ENCODE measurements at regions not wholly inside any gene's neighbourhood (a gene's known extent, or its start where the extent isn't known, plus 50 kb on each side); places are given as distances from the start of the nearest gene placed in this dataset.

- H3K9ac ChIP-seq (ENCODE audit: low read depth, low read length) = no peak overlapping the region
- no peaks in the 10 kb centered on the region for H3K36me3 ChIP-seq (ENCODE audit: control insufficient read depth, insufficient read depth, low read length)
Observed at GRCh38 chr4:11183356-11183740, 245.3 kb downstream of the HS3ST1 start.

GRCh38 chr4:11182586-11183355, 245.9 kb downstream of the HS3ST1 start:
- H3K4me1 ChIP-seq (ENCODE audit: control insufficient read depth, insufficient read depth, low read length) = no peaks in the 10 kb centered on the region
- H3K9me3 ChIP-seq (ENCODE audit: control insufficient read depth, insufficient read depth, low read length) = no peaks in the 10 kb centered on the region
- H3K36me3 ChIP-seq (ENCODE audit: control insufficient read depth, insufficient read depth, low read length) = no peaks in the 10 kb centered on the region

More at GRCh38 chr4:11183356-11183740, 245.3 kb downstream of the HS3ST1 start:
- no peak overlapping the region for H3K27ac ChIP-seq (ENCODE audit: low read depth, low read length)
- H3K4me1 ChIP-seq (ENCODE audit: control insufficient read depth, insufficient read depth, low read length) = no peaks in the 10 kb centered on the region
- H3K27me3 ChIP-seq (ENCODE audit: control insufficient read depth, insufficient read depth, low read length) = no peaks in the 10 kb centered on the region
- H3K4me3 ChIP-seq (ENCODE audit: low read depth, low read length) = no peak overlapping the region
- H3K9me3 ChIP-seq (ENCODE audit: control insufficient read depth, insufficient read depth, low read length) = no peaks in the 10 kb centered on the region

GRCh38 chr4:11182031-11182430, 246.7 kb downstream of the HS3ST1 start:
- no peaks in the 10 kb centered on the region for H3K4me1 ChIP-seq (ENCODE audit: control insufficient read depth, insufficient read depth, low read length)
- H3K36me3 ChIP-seq (ENCODE audit: control insufficient read depth, insufficient read depth, low read length) = no peaks in the 10 kb centered on the region
- H3K27me3 ChIP-seq (ENCODE audit: control insufficient read depth, insufficient read depth, low read length) = no peaks in the 10 kb centered on the region
- H3K4me3 ChIP-seq (ENCODE audit: low read depth, low read length) = no peak overlapping the region
- H3K27ac ChIP-seq (ENCODE audit: low read depth, low read length) = no peak overlapping the region
- H3K9me3 ChIP-seq (ENCODE audit: control insufficient read depth, insufficient read depth, low read length) = no peaks in the 10 kb centered on the region
- no peak overlapping the region for H3K9ac ChIP-seq (ENCODE audit: low read depth, low read length)

More at GRCh38 chr4:11182586-11183355, 245.9 kb downstream of the HS3ST1 start:
- H3K4me3 ChIP-seq (ENCODE audit: low read depth, low read length) = no peak overlapping the region
- H3K27me3 ChIP-seq (ENCODE audit: control insufficient read depth, insufficient read depth, low read length) = no peaks in the 10 kb centered on the region
- no peak overlapping the region for H3K27ac ChIP-seq (ENCODE audit: low read depth, low read length)
- H3K9ac ChIP-seq (ENCODE audit: low read depth, low read length) = no peak overlapping the region

GRCh38 chr4:11179796-11180195, 248.9 kb downstream of the HS3ST1 start:
- Histone ChIP-seq H3K27ac (ENCODE audit: low read depth, low read length) (no peak overlapping the region), H3K9ac (ENCODE audit: low read depth, low read length) (no peak overlapping the region), H3K9me3 (ENCODE audit: control insufficient read depth, insufficient read depth, low read length) (no peaks in the 10 kb centered on the region), H3K27me3 (ENCODE audit: control insufficient read depth, insufficient read depth, low read length) (no peaks in the 10 kb centered on the region), H3K36me3 (ENCODE audit: control insufficient read depth, insufficient read depth, low read length) (no peaks in the 10 kb centered on the region), H3K4me1 (ENCODE audit: control insufficient read depth, insufficient read depth, low read length) (no peaks in the 10 kb centered on the region), H3K4me3 (ENCODE audit: low read depth, low read length) (no peak overlapping the region)

- Histone ChIP-seq H3K4me1 (ENCODE audit: control insufficient read depth, insufficient read depth, low read length) (no peaks in the 10 kb centered on the region), H3K27me3 (ENCODE audit: control insufficient read depth, insufficient read depth, low read length) (no peaks in the 10 kb centered on the region), H3K4me3 (ENCODE audit: low read depth, low read length) (no peak overlapping the region), H3K36me3 (ENCODE audit: control insufficient read depth, insufficient read depth, low read length) (no peaks in the 10 kb centered on the region), H3K9me3 (ENCODE audit: control insufficient read depth, insufficient read depth, low read length) (no peaks in the 10 kb centered on the region), H3K27ac (ENCODE audit: low read depth, low read length) (no peak overlapping the region), H3K9ac (ENCODE audit: low read depth, low read length) (no peak overlapping the region)
Observed at GRCh38 chr4:11178433-11178832, 250.3 kb downstream of the HS3ST1 start.

GRCh38 chr4:11175374-11175773, 253.3 kb downstream of the HS3ST1 start:
- no peak overlapping the region for H3K4me3 ChIP-seq (ENCODE audit: low read depth, low read length)
- H3K27ac ChIP-seq (ENCODE audit: low read depth, low read length) = no peak overlapping the region
- H3K9me3 ChIP-seq (ENCODE audit: control insufficient read depth, insufficient read depth, low read length) = no peaks in the 10 kb centered on the region
- H3K9ac ChIP-seq (ENCODE audit: low read depth, low read length) = no peak overlapping the region
- no peaks in the 10 kb centered on the region for H3K4me1 ChIP-seq (ENCODE audit: control insufficient read depth, insufficient read depth, low read length)
- H3K36me3 ChIP-seq (ENCODE audit: control insufficient read depth, insufficient read depth, low read length) = no peaks in the 10 kb centered on the region
- H3K27me3 ChIP-seq (ENCODE audit: control insufficient read depth, insufficient read depth, low read length) = no peaks in the 10 kb centered on the region

GRCh38 chr4:11166606-11167005, 262.1 kb downstream of the HS3ST1 start:
- no peaks in the 10 kb centered on the region for H3K36me3 ChIP-seq (ENCODE audit: control insufficient read depth, insufficient read depth, low read length)
- no peaks in the 10 kb centered on the region for H3K9me3 ChIP-seq (ENCODE audit: control insufficient read depth, insufficient read depth, low read length)
- H3K27ac ChIP-seq (ENCODE audit: low read depth, low read length) = no peak overlapping the region
- no peak overlapping the region for H3K9ac ChIP-seq (ENCODE audit: low read depth, low read length)
- no peaks in the 10 kb centered on the region for H3K27me3 ChIP-seq (ENCODE audit: control insufficient read depth, insufficient read depth, low read length)
- no peak overlapping the region for H3K4me3 ChIP-seq (ENCODE audit: low read depth, low read length)
- H3K4me1 ChIP-seq (ENCODE audit: control insufficient read depth, insufficient read depth, low read length) = no peaks in the 10 kb centered on the region

GRCh38 chr4:11166034-11166433, 262.7 kb downstream of the HS3ST1 start:
- Histone ChIP-seq H3K4me3 (ENCODE audit: low read depth, low read length) (no peak overlapping the region), H3K36me3 (ENCODE audit: control insufficient read depth, insufficient read depth, low read length) (no peaks in the 10 kb centered on the region), H3K27ac (ENCODE audit: low read depth, low read length) (no peak overlapping the region), H3K27me3 (ENCODE audit: control insufficient read depth, insufficient read depth, low read length) (no peaks in the 10 kb centered on the region), H3K9ac (ENCODE audit: low read depth, low read length) (no peak overlapping the region), H3K4me1 (ENCODE audit: control insufficient read depth, insufficient read depth, low read length) (no peaks in the 10 kb centered on the region), H3K9me3 (ENCODE audit: control insufficient read depth, insufficient read depth, low read length) (no peaks in the 10 kb centered on the region)

GRCh38 chr4:11165052-11165451, 263.6 kb downstream of the HS3ST1 start:
- Histone ChIP-seq H3K9me3 (ENCODE audit: control insufficient read depth, insufficient read depth, low read length) (no peaks in the 10 kb centered on the region), H3K9ac (ENCODE audit: low read depth, low read length) (no peak overlapping the region), H3K36me3 (ENCODE audit: control insufficient read depth, insufficient read depth, low read length) (no peaks in the 10 kb centered on the region), H3K4me1 (ENCODE audit: control insufficient read depth, insufficient read depth, low read length) (no peaks in the 10 kb centered on the region), H3K27me3 (ENCODE audit: control insufficient read depth, insufficient read depth, low read length) (no peaks in the 10 kb centered on the region), H3K27ac (ENCODE audit: low read depth, low read length) (no peak overlapping the region), H3K4me3 (ENCODE audit: low read depth, low read length) (no peak overlapping the region)

GRCh38 chr4:11160288-11160687, 268.4 kb downstream of the HS3ST1 start:
- Histone ChIP-seq H3K9me3 (ENCODE audit: control insufficient read depth, insufficient read depth, low read length) (no peaks in the 10 kb centered on the region), H3K4me3 (ENCODE audit: low read depth, low read length) (no peak overlapping the region), H3K27me3 (ENCODE audit: control insufficient read depth, insufficient read depth, low read length) (no peaks in the 10 kb centered on the region), H3K36me3 (ENCODE audit: control insufficient read depth, insufficient read depth, low read length) (no peaks in the 10 kb centered on the region), H3K9ac (ENCODE audit: low read depth, low read length) (no peak overlapping the region), H3K27ac (ENCODE audit: low read depth, low read length) (no peak overlapping the region), H3K4me1 (ENCODE audit: control insufficient read depth, insufficient read depth, low read length) (peaks cover 7% of the 10 kb centered on the region)

GRCh38 chr4:11158971-11159370, 269.7 kb downstream of the HS3ST1 start:
- no peak overlapping the region for H3K27ac ChIP-seq (ENCODE audit: low read depth, low read length)

More at GRCh38 chr4:11158971-11159370, 269.7 kb downstream of the HS3ST1 start:
- H3K27me3 ChIP-seq (ENCODE audit: control insufficient read depth, insufficient read depth, low read length) = no peaks in the 10 kb centered on the region
- peaks cover 20% of the 10 kb centered on the region for H3K4me1 ChIP-seq (ENCODE audit: control insufficient read depth, insufficient read depth, low read length)
- no peaks in the 10 kb centered on the region for H3K9me3 ChIP-seq (ENCODE audit: control insufficient read depth, insufficient read depth, low read length)
- H3K4me3 ChIP-seq (ENCODE audit: low read depth, low read length) = no peak overlapping the region
- H3K36me3 ChIP-seq (ENCODE audit: control insufficient read depth, insufficient read depth, low read length) = no peaks in the 10 kb centered on the region
- no peak overlapping the region for H3K9ac ChIP-seq (ENCODE audit: low read depth, low read length)

All from HUES48 (cell line).